ENCODE measurements at regions not wholly inside any gene's neighbourhood (a gene's known extent, or its start where the extent isn't known, plus 50 kb on each side); places are given as distances from the start of the nearest gene placed in this dataset.

- TF ChIP-seq CTCF (optimal IDR thresholded peaks at IDR 0.05 in 1 of 3, IDR thresholded peaks at IDR 0.05 in 1 of 3, conservative IDR thresholded peaks at IDR 0.05 in 1 of 3; ENCODE audit: extremely low read depth in 1 of 3, insufficient read depth in 2 of 3, low read length in 3 of 3) (no peak), EZH2 (IDR thresholded peaks at IDR 0.05; ENCODE audit: low read length) (no peak)
Observed at GRCh38 chr16:86244936-86245335, 265.4 kb upstream of the FOXF1 start.

Data from keratinocyte (primary cell).